ENCODE measurements at regions not wholly inside any gene's neighbourhood (a gene's known extent, or its start where the extent isn't known, plus 50 kb on each side); places are given as distances from the start of the nearest gene placed in this dataset.

DNA sequence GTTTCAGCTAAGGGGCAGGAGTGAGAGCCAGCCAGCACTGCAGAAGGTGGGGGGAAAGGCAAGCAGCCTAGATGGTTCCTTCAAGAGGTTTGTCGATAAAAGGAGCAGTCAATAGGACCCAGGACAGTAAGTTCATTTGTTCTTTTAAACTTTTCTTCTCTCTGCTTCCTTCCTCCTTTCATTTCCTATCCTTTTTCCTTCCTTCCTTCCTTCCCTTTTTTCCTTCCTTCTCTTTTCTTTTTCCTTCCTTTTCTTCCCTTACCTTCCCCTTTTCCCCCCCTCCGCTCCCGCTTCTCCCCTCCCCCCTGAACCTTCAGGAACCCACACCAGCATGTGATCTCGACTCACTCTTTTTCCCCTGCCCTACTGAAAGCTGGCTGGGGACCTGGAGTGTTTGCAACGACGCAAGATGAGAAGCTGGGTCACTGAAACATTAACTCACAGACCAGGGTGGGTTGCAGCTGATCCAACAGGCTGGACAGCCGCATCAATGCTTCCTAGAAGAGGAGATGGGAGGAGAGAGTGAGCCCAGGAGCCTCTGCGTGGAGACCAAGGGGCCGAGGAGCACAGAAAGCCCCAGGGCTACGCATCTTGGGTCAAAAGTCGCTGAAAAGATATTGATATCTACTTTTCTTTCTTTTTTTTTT, 103.4 kb upstream of the SDK1 start:
- TF ChIP-seq, protein P1, sequence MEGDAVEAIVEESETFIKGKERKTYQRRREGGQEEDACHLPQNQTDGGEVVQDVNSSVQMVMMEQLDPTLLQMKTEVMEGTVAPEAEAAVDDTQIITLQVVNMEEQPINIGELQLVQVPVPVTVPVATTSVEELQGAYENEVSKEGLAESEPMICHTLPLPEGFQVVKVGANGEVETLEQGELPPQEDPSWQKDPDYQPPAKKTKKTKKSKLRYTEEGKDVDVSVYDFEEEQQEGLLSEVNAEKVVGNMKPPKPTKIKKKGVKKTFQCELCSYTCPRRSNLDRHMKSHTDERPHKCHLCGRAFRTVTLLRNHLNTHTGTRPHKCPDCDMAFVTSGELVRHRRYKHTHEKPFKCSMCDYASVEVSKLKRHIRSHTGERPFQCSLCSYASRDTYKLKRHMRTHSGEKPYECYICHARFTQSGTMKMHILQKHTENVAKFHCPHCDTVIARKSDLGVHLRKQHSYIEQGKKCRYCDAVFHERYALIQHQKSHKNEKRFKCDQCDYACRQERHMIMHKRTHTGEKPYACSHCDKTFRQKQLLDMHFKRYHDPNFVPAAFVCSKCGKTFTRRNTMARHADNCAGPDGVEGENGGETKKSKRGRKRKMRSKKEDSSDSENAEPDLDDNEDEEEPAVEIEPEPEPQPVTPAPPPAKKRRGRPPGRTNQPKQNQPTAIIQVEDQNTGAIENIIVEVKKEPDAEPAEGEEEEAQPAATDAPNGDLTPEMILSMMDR (IDR thresholded peaks at IDR 0.05; ENCODE audit: low read depth, low read length) = no peak
- no peak overlapping the region for H3K4me3 ChIP-seq (ENCODE audit: low read depth, low read length)

DNA sequence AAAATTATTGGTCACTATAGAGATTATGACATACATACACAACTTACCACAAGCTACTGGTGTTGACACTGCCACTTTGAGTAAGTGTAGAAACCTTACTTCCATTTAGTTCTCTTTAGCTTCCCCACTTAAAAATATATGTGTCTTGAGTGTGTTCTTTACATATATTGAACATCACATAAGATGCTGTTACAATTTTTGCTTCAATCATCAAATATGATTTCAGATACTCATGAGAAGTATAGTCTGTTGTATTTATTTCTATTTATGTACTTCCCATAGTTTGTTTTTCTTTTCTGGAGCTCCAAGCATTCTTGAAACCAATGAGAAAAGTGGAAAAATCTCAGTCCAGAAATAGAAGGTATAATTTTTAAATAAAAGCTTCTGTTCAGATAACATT, 102.7 kb upstream of the SDK1 start:
- no peak overlapping the region for H3K4me3 ChIP-seq (ENCODE audit: low read depth, low read length)
- TF ChIP-seq, protein P1 (IDR thresholded peaks at IDR 0.05; ENCODE audit: low read depth, low read length) = no peak

DNA sequence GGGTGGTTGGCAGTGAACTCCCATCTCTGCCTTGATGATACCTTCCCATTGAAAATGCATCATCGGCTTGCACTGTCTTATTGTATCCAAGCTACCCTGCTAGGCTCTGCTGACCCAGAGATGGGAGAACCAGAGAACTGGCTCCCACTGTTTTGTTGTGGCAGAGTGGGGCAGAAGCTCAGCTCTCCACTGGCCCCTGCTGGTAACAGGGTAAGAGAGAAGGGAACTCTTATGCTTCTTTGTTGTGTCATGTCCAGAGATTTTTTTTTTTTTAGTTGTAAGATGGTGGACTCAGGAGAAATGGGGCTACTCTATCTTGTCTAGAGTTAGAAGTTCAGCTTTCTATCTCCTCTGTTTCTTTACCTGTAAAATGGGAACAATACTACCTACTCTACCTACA, 100.5 kb upstream of the SDK1 start:
- no peak overlapping the region for H3K4me3 ChIP-seq (ENCODE audit: low read depth, low read length)
- TF ChIP-seq, protein P1 (IDR thresholded peaks at IDR 0.05; ENCODE audit: low read depth, low read length) = no peak

DNA sequence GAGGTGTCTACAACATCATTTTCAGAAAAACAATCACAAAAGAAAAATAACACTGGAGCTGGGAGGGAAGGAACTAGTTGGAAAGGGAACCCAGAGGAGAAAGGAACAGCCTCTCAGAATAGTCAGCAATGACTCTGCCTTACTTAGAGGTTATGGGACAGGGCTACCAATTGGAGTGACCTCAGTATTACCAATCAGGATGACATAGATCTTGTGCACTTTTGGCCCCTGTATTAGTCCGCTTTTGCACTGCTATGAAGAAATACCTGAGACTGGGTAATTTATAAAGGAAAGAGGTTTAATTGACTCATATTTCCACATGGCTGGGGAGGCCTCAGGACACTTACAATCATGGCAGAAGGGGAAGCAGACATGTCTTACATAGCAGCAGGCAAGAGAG, 99.7 kb upstream of the SDK1 start:
- no peak overlapping the region for H3K4me3 ChIP-seq (ENCODE audit: low read depth, low read length)
- TF ChIP-seq, protein P1 (IDR thresholded peaks at IDR 0.05; ENCODE audit: low read depth, low read length) = no peak

DNA sequence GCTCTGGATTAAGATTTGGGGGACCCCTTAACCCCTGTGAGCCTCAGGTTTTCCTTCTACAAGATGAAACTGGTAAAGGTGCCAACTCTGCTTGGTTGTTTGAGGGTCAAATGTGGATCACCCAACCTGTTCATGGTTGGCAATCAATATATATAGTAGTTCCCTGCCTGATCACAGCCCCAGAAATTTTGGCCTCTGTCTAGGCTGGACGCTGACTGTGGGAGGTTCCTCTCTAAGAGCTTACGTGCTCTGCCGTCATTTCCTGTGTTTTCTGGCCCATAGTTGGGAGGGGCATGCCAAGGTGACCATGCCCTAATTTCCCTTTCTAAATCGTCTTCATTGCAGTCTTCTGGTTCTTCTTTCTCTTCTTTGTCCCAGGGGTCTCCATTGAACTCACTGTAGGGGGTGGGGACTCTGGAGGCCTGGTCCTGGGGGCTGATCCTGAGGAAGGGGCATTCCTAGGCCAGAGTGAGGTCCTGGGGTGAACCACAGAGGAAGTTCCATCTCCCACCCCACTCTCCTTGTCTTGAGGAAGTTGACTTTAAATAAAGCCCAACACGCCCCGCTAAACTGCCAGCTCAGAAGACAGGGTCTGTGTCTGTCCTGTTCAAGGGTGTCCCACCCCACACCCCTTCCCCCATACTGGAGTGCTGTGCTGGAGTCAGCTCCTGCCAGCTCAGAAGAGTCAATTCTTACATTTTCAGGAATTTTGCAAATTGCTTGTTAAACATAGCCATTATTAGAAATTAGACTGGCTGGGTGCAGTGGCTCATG, 98.9 kb upstream of the SDK1 start:
- H3K4me3 ChIP-seq (ENCODE audit: low read depth, low read length) = no peak overlapping the region
- TF ChIP-seq, protein P1 (IDR thresholded peaks at IDR 0.05; ENCODE audit: low read depth, low read length) = no peak

DNA sequence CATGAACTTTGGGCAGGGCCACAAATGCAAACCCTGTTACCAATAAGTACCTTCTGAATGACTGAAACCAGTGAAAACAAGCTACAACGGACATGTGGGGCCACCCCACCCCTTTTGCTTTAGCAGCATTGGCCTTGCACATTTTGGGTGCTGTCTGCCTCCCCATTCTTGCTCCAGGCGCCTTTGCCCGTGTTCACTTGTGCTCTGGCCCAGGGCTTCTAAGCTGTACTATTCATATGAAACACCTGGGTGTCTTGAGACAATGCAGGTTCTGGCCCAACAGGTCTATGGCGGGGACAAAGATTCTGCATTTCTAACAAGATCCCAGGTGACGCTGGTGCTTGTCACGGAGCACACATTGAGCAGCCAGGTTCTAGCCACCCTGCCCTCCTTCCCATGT, 96.5 kb upstream of the SDK1 start:
- H3K4me3 ChIP-seq (ENCODE audit: low read depth, low read length) = no peak overlapping the region
- TF ChIP-seq, protein P1 (IDR thresholded peaks at IDR 0.05; ENCODE audit: low read depth, low read length) = no peak

DNA sequence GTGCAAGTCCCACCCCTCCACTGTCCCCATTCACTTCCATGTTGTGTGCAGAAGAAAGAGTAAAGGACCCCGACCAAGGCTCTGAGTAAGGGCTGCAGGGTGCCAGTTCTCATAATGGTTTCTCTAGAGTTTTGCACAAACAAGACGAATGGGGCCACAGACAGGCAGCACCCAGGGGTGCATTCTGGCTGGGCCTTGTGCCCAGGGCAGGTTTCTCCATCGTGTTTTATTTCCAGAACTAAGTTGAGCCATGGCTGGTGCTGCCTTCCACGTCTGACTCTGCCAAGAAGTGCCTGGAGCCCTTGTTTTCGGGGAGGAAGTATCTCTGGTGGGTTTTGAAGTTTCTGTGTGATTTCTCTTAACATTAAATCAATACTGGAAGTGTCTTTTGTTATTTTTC, 95.0 kb upstream of the SDK1 start:
- no peak overlapping the region for H3K4me3 ChIP-seq (ENCODE audit: low read depth, low read length)
- TF ChIP-seq, protein P1 (IDR thresholded peaks at IDR 0.05; ENCODE audit: low read depth, low read length) = no peak
